ENCODE measurements at regions not wholly inside any gene's neighbourhood (a gene's known extent, or its start where the extent isn't known, plus 50 kb on each side); places are given as distances from the start of the nearest gene placed in this dataset.

GRCh38 chr16:54430491-54431030 lies 144.0 kb upstream of the IRX3 start:
- Histone ChIP-seq H3K27ac (ENCODE audit: low read length) (no peak overlapping the region), H3K4me3 (ENCODE audit: low read length) (no peak overlapping the region), H3K9me2 (ENCODE audit: insufficient read depth, low read length) (no peaks in the 10 kb centered on the region), H3K36me3 (ENCODE audit: insufficient read depth, low read length) (no peaks in the 10 kb centered on the region), H3F3A (ENCODE audit: insufficient read depth, low read length, poor library complexity, severe bottlenecking) (no peaks in the 10 kb centered on the region), H3K27me3 (ENCODE audit: insufficient read depth, low read depth, low read length) (peaks cover 69% of the 10 kb centered on the region), H3K9me3 (ENCODE audit: low read length) (peaks cover 17% of the 10 kb centered on the region), H4K20me1 (ENCODE audit: insufficient read depth) (no peaks in the 10 kb centered on the region), H3K4me2 (ENCODE audit: low read length) (no peak overlapping the region), H2AFZ (ENCODE audit: low read depth, low read length) (no peak overlapping the region), H3K9ac (ENCODE audit: low read length) (no peak overlapping the region), H3K79me2 (replicated peaks; ENCODE audit: insufficient read depth, low read length) (no peaks in the 10 kb centered on the region)
- TF ChIP-seq TAF1 (IDR thresholded peaks at IDR 0.05; ENCODE audit: low read depth): no peak
- TF ChIP-seq CTCF (IDR thresholded peaks at IDR 0.05; ENCODE audit: poor library complexity, severe bottlenecking): no peak

GRCh38 chr16:54429029-54429428 lies 142.4 kb upstream of the IRX3 start:
- Histone ChIP-seq H3K27ac (ENCODE audit: low read length) (no peak overlapping the region), H3K4me3 (ENCODE audit: low read length) (no peak overlapping the region), H3F3A (ENCODE audit: insufficient read depth, low read length, poor library complexity, severe bottlenecking) (no peaks in the 10 kb centered on the region), H3K79me2 (replicated peaks; ENCODE audit: insufficient read depth, low read length) (no peaks in the 10 kb centered on the region), H3K4me2 (ENCODE audit: low read length) (no peak overlapping the region), H3K9me2 (ENCODE audit: insufficient read depth, low read length) (no peaks in the 10 kb centered on the region), H3K9me3 (ENCODE audit: low read length) (peaks cover 17% of the 10 kb centered on the region), H3K36me3 (ENCODE audit: insufficient read depth, low read length) (no peaks in the 10 kb centered on the region), H2AFZ (ENCODE audit: low read depth, low read length) (no peak overlapping the region), H3K27me3 (ENCODE audit: insufficient read depth, low read depth, low read length) (peaks cover 84% of the 10 kb centered on the region), H4K20me1 (ENCODE audit: insufficient read depth) (no peaks in the 10 kb centered on the region), H3K9ac (ENCODE audit: low read length) (no peak overlapping the region)
- TF ChIP-seq CTCF (IDR thresholded peaks at IDR 0.05; ENCODE audit: poor library complexity, severe bottlenecking): no peak
- no peak for TF ChIP-seq REST (IDR thresholded peaks at IDR 0.05; ENCODE audit: borderline replicate concordance)
- TF ChIP-seq RAD21 (conservative IDR thresholded peaks at IDR 0.05): no peak
- no peak for TF ChIP-seq EP300 (conservative IDR thresholded peaks at IDR 0.05; ENCODE audit: poor library complexity, severe bottlenecking)
- no peak for TF ChIP-seq MXI1 (conservative IDR thresholded peaks at IDR 0.05; ENCODE audit: poor library complexity, severe bottlenecking)
- TF ChIP-seq EZH2 (IDR thresholded peaks at IDR 0.05; ENCODE audit: borderline replicate concordance, insufficient read depth, low read length, poor library complexity, severe bottlenecking): no peak
- TF ChIP-seq POLR2AphosphoS5 (IDR thresholded peaks at IDR 0.05): no peak
- no peak for TF ChIP-seq SMC3 (conservative IDR thresholded peaks at IDR 0.05; ENCODE audit: poor library complexity)
- no peak for TF ChIP-seq TAF1 (IDR thresholded peaks at IDR 0.05; ENCODE audit: low read depth)
